HG03045 (cell line): ENCODE measurements at regions not wholly inside any gene's neighbourhood (a gene's known extent, or its start where the extent isn't known, plus 50 kb on each side); places are given as distances from the start of the nearest gene placed in this dataset.

Experiments
- ATAC-seq: cut with Tn5 transposase; IDR thresholded peaks from one replicate; pipeline ENCODE4 v1.9.1; 2021; ENCODE audit warnings: mild to moderate bottlenecking, moderate library complexity; ENCODE audit not compliant: unreplicated experiment

- no peak for ATAC-seq
These were observed 119.4 kb downstream of the FAT4 start for GRCh38 chr4:125434136-125434535.

- no peak for ATAC-seq
These were observed 126.1 kb downstream of the FAT4 start for GRCh38 chr4:125440814-125441213.

- no peak for ATAC-seq
These were observed 129.4 kb downstream of the FAT4 start for GRCh38 chr4:125444166-125444565.

- no peak for ATAC-seq
These were observed 130.8 kb downstream of the FAT4 start for GRCh38 chr4:125445525-125445924.

GRCh38 chr4:125447551-125448290 is 133.0 kb downstream of the FAT4 start:
- ATAC-seq = no peak

- no peak for ATAC-seq
These were observed 141.3 kb downstream of the FAT4 start for GRCh38 chr4:125456075-125456474.

GRCh38 chr4:125459531-125459930 is 144.8 kb downstream of the FAT4 start:
- ATAC-seq = no peak

- no peak for ATAC-seq
These were observed 147.1 kb downstream of the FAT4 start for GRCh38 chr4:125461676-125462363.

GRCh38 chr4:125464146-125464545 is 149.4 kb downstream of the FAT4 start:
- ATAC-seq = no peak

- ATAC-seq = no peak
These were observed 166.7 kb downstream of the FAT4 start for GRCh38 chr4:125481334-125482045.

- ATAC-seq = no peak
These were observed 168.1 kb downstream of the FAT4 start for GRCh38 chr4:125482822-125483221.

- ATAC-seq = no peak
These were observed 168.5 kb downstream of the FAT4 start for GRCh38 chr4:125483278-125483677.

GRCh38 chr4:125484912-125485311 is 170.2 kb downstream of the FAT4 start:
- ATAC-seq = no peak

- ATAC-seq = no peak
These were observed 171.6 kb downstream of the FAT4 start for GRCh38 chr4:125486351-125486750.

GRCh38 chr4:125489952-125490690 is 175.4 kb downstream of the FAT4 start:
- no peak for ATAC-seq

- ATAC-seq = no peak
These were observed 178.2 kb downstream of the FAT4 start for GRCh38 chr4:125492957-125493356.

- ATAC-seq = no peak
These were observed 183.1 kb downstream of the FAT4 start for GRCh38 chr4:125497861-125498260.

GRCh38 chr4:125498981-125499380 is 184.2 kb downstream of the FAT4 start:
- no peak for ATAC-seq

- no peak for ATAC-seq
These were observed 186.3 kb downstream of the FAT4 start for GRCh38 chr4:125501090-125501489.

GRCh38 chr4:125501568-125501967 is 186.8 kb downstream of the FAT4 start:
- ATAC-seq = no peak

GRCh38 chr4:125505621-125506020 is 190.9 kb downstream of the FAT4 start:
- no peak for ATAC-seq
